GM19328 (cell line): ENCODE measurements at regions not wholly inside any gene's neighbourhood (a gene's known extent, or its start where the extent isn't known, plus 50 kb on each side); places are given as distances from the start of the nearest gene placed in this dataset.

ENCODE experiments used
- ATAC-seq: cut with Tn5 transposase; IDR thresholded peaks from one replicate; pipeline ENCODE4 v1.9.1; 2021; ENCODE audit warnings: mild to moderate bottlenecking, moderate library complexity; ENCODE audit not compliant: unreplicated experiment

DNA sequence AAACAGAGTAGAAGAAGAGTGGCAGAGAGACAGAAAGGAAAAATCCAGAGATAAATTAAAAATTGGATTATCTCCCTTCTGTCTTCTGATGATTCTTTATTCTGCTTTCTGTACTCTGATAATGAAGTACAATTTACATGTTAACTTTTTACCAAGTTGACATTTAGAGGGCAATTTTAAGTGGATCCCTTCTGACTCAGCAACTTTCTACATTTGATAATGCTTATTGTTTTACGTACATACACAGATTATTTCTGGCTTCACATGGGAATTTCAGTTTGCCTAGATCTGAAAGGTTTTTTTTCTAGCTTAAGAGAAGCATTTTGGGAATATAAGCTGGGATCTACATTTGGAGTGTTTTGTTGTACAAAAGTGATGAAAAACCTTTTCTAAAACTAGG, 491.3 kb downstream of the OTOL1 start:
- no peak for ATAC-seq

DNA sequence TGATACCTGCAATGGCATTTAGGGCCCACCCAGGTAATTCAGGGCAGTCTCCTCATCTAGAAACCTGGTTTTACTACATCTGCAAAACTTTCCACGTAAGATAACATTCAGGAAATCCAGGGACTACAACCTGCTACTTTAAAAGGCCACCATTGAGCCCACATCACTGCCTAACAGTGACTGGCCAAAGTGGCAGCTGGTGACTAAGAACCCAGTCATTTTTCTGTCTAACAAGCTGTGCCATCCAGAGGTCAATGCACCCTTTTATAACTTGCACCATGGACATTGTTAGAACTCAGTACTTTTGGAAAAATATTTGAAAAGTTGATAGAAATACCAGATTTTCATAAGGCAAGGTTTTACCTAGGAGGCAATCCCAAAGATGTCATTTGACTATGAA, 492.4 kb downstream of the OTOL1 start:
- ATAC-seq = no peak

DNA sequence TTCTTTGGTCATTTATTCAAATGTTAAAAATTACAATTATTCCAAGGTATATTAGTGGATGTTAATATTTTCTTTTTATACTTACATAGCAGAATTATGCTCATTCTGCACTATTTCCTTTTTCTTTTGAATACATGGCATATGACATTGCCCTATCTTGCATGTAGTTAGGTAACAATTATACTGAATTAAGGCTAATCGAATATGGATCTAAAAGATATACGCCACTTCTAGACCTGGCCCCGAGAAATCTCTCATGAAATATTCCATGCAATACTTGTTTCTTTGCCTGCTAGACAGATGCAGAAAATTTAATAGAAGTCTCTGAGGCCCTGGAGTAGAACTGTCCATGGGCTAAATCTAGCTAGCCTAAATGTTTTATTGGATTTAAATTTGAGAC, 493.4 kb downstream of the OTOL1 start:
- ATAC-seq = no peak

DNA sequence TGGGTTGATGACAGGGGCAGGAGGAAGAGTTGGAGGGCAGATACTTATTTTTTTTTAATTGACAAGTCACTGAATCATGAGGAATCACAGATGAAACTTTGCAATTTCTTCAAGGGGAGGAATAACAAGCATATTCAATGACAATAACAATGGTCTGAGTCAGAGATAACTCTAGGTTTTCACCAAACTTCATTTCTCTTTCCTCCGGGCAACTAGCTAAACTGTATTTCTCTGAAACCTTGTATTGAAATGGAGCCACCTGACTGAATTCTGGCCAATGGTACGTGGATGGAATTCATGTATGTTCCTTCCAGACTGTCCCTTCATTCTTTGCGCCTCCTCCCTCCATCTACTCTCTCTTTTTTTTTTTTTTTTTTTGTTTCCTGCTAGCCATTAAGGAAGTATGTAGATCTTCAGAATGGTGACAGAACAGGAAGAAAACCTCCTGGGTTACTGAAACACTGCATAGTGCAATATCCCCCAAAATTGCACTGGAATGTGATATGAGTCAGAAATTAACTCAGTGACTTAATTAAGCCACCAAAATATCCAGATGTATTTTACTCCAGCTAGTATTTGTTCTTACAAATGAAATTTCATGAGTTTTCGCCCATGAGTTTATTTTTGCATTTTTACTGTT, 495.4 kb downstream of the OTOL1 start:
- no peak for ATAC-seq

- ATAC-seq = no peak
Observed at GRCh38 chr3:161999846-162000245, 503.2 kb downstream of the OTOL1 start.

GRCh38 chr3:162007722-162008121, 511.1 kb downstream of the OTOL1 start:
- ATAC-seq = no peak

- no peak for ATAC-seq
Observed at GRCh38 chr3:162012633-162013032, 516.0 kb downstream of the OTOL1 start.

DNA sequence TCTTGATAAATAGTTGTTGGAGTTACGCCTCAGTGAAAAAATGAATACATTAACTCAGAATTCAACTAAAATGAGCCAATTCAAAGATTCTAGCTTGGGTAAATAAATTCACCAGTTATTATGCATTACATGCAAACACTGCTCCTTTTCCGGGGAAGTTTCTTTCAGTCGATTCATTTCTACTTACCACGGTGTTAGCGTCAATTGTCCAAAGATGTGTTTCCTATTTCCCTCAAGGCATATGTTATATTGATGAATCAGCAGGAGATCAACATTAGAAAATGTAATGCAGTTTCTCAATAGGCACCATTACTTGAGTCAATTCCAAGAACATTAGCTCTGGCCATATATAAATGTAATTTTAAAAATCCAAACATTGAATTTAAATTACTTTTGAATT, 517.7 kb downstream of the OTOL1 start:
- no peak for ATAC-seq

- ATAC-seq = no peak
Observed at GRCh38 chr3:162015856-162016255, 519.2 kb downstream of the OTOL1 start.

GRCh38 chr3:162019817-162020216, 523.2 kb downstream of the OTOL1 start:
- ATAC-seq = no peak

DNA sequence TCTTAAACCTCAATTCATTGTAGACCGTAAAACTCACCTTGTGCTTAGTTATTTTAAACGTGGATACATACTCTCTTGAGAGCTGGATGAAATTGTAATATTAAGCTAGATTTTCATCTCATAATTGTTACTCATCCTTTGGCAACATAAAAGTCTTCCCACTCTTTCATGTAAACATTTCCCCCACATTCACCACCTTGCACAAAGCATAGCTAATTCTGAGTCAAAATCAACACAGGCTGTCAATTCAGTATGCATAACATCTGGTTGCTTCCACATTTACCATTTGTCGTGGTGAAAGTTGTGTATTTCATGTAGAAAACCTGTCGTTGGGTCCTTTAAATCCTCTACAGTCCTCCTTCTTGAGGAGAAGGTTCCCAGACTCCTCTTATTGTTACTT, 524.6 kb downstream of the OTOL1 start:
- ATAC-seq = no peak

GRCh38 chr3:162022911-162023310, 526.3 kb downstream of the OTOL1 start:
- ATAC-seq = no peak

GRCh38 chr3:162029736-162030135, 533.1 kb downstream of the OTOL1 start:
- no peak for ATAC-seq

DNA sequence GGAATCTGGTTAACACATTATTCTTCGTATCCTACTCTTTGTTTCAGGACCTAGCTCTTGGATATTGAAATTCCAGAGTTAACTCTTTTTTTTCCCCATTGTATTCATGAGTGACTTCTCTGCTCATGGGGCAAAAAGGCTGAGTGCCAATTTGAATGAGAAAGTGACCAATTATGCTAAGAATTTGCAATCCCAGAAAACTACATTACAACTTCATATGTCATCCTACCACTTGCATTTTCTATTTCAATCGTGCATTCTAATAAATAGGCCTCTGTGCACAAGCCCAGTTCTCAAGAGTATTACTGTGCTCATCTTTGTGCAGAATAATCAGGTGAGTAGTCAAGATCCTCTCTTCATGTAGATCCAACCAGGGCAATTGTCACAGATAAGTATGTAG, 537.8 kb downstream of the OTOL1 start:
- no peak for ATAC-seq

- no peak for ATAC-seq
Observed at GRCh38 chr3:162041622-162042021, 545.0 kb downstream of the OTOL1 start.

GRCh38 chr3:162052636-162053035, 556.0 kb downstream of the OTOL1 start:
- no peak for ATAC-seq

DNA sequence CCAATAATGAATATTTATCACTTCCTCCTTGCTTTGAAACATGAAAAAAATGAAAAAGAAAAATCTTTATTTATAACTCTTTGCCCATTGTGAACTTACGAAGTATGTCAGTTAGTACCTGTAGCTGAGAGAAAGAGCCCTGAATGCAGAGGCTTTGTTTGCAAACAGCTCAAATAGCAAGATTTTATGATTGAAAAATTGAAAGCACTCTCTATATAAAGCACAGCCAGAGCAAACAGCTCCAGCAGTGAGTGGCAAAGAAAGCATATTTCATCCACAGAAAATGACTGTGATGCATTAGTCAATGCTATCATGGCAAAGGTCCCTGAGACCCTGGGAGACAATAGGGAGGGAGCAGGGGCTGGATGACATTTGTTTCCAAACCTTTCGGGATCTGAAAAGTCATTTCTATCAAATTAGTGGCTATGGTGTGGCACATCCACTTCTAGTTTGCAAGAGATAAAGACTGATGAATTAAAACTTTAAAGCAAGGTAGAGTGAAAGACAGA, 576.1 kb downstream of the OTOL1 start:
- ATAC-seq = no peak

DNA sequence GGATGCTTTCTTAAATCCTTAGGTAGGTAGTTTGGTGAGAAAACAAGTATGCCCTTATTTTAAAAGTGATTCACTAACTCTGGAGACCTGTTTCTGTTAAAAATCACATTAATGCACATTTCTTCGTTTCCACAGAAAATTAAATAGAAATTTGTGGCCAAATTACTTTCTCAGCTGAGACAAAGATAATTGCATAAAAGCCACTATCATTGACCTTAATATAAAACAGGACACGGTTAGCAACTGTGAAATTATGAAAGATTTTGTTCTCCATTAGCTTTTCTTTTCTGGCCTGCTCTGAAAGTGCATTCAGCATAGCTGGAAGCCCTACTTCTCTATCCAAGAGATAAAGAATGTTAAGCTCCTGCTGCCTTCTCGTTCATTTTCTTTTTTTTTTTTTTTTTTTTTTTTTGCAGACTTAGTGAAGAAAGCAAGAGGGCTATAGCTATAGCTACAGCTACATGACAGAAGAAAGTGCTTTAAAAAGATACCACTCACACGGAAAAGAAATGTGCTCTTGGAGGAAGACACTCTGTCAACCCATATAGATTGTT, 576.9 kb downstream of the OTOL1 start:
- no peak for ATAC-seq

GRCh38 chr3:162077108-162077507, 580.5 kb downstream of the OTOL1 start:
- no peak for ATAC-seq

DNA sequence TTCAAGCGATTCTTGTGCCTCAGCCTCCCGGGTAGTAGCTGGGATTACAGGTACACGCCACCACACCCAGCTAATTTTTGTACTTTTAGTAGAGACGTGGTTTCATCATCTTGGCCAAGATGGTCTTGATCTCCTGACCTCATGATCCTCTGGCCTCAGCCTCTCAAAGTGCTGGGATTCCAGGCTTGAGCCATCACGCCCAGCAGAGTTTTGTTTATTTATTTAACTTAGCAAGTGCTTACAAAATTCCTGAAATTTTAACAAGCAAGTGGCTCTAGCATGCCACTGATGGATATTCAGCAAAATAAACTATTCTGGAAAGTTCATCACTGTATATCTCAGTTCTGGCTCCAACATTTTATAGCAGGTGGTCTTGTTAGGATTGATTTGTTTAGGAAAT, 585.9 kb downstream of the OTOL1 start:
- ATAC-seq = no peak

GRCh38 chr3:162087361-162087760, 590.8 kb downstream of the OTOL1 start:
- no peak for ATAC-seq

GRCh38 chr3:162092751-162093150, 596.1 kb downstream of the OTOL1 start:
- ATAC-seq = no peak

DNA sequence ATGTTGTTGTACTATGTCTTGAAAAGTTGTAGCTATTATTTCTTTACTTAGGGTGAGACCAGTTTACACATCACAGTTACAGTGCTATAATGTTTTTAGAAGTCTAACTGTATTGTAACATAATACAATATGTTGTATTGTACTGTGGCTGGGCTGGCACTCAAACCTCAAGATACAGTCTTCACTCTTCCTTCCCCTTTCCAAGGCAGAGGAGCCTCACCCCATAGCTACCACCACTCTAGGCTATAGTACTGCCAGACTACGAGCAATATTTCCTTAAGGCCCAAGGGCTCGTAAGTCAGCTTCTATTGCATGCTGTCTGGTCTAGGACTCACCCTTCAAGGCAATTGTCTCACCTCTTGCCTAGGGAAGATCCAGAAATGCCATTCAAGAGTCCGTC, 597.7 kb downstream of the OTOL1 start:
- ATAC-seq = no peak
